NCI-H82 (cell line): ENCODE measurements at regions not wholly inside any gene's neighbourhood (a gene's known extent, or its start where the extent isn't known, plus 50 kb on each side); places are given as distances from the start of the nearest gene placed in this dataset.

Source experiments
- DNase-seq: peaks from one replicate; lab custom pipeline; 2025; lab: John Stamatoyannopoulos, UW

- no peak for DNase-seq
Observed at GRCh38 chr10:25114036-25114411, 60.8 kb upstream of the GPR158 start.

GRCh38 chr10:25117757-25118156, 57.0 kb upstream of the GPR158 start:
- no peak for DNase-seq

- DNase-seq: no peak
Observed at GRCh38 chr10:25120188-25120587, 54.6 kb upstream of the GPR158 start.
